Activated naive CD4-positive, alpha-beta T cell treated with Interleukin-2 at 50 U/mL for 16 hours (primary cell): ENCODE measurements at regions not wholly inside any gene's neighbourhood (a gene's known extent, or its start where the extent isn't known, plus 50 kb on each side); places are given as distances from the start of the nearest gene placed in this dataset.
"Not testable (repeated sequence)": the region's sequence is repeated elsewhere in the genome, so short reads cannot be mapped to it uniquely, and the experiment has no call there.

Experiments
- DNase-seq: peaks from one replicate; pipeline ENCODE4 v3.0.0-alpha.2; 2020

GRCh38 chr5:116799401-116799800 is 224.8 kb upstream of the SEMA6A start:
- no peak for DNase-seq

GRCh38 chr5:116795189-116795588 is 220.6 kb upstream of the SEMA6A start:
- no peak for DNase-seq

GRCh38 chr5:116789522-116789921 is 214.9 kb upstream of the SEMA6A start:
- no peak for DNase-seq

DNA sequence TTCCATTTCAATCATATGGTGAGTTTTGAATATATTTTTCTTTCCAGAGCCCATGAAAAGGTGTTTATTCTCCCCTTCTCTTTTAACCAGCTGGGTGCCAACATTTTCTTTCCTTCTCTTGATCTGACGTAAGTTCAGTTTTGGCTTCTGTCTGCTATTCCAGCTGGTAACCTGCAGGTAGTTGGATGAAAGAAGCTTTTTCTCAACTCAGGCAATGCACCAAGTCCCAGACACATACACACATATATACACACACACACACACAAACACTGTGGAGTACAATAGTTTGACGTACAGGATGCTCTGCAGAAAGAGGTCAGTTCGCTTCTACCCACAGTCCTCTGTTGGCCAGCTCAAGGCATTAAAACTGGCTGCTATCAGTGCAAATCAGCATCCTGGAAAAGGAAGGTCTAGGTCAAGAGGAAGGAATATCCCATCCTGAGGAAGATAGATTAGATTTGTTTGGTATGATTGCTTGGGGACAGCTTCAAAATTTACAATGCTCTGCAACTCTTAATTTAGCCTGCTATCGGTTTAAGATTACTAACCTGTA is 214.3 kb upstream of the SEMA6A start:
- DNase-seq: no peak

- DNase-seq: no peak
Measured at GRCh38 chr5:116787570-116787969, 212.9 kb upstream of the SEMA6A start.

- DNase-seq: no peak
Measured at GRCh38 chr5:116785106-116785505, 210.5 kb upstream of the SEMA6A start.

GRCh38 chr5:116779846-116780245 is 205.2 kb upstream of the SEMA6A start:
- no peak for DNase-seq

GRCh38 chr5:116778651-116779280 is 204.1 kb upstream of the SEMA6A start:
- DNase-seq: no peak

DNA sequence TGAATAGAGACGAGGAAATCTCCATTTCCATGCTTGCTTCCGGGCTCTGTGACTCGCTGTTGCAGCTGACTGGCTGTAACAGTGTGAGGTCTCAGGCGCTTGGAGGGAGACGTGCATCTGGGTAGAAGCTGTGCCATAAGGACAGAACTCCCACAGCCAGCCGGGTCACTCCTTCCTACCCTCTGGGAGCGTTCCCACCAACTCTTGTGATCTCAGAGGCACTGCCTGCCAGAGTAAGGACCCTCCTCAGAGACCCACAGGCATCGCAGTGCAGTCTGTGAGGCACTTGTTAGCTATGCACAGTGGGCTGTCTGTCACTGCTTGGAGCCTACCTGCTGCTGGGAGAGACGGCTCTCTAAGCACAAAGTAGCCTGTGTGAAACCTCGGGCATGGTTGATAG is 203.4 kb upstream of the SEMA6A start:
- no peak for DNase-seq

DNA sequence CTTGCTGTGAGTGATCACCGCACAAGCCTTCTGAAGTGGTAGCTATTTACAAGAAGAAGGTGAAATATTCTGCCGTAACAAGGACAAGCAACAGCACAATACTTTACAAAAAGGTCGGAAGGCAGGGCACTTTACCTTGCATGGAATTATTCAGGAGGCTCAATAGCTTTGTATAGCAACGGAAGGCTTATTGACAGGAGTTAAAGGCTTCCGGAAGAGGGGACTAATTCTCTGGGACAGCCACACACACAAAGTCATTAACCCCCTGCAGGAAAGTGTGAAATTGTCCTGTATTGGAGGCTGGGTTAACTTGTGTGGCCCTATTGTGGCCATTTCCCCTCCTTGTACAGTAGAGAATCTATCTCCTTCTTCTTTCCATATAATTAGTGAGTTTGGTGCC is 199.3 kb upstream of the SEMA6A start:
- DNase-seq: no peak

DNA sequence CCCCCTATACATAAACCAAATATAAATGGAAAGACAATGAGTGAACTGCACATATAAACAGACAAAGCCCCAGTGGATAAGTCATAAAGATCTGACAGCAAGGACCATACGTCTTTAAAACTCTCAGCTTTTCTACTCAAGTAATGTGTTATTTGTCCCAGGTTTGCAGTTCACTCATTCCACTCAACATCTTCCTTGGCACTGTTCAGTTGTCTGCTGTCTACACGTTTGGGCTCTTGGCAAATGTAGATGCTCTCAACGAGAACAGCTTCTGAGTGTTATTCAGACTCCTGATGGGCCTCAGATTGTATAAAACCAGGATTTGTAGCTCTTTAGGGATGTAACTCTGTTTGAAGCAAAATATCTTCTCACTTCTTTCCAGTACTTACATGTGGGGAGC is 198.2 kb upstream of the SEMA6A start:
- DNase-seq: no peak

- DNase-seq: no peak
Measured at GRCh38 chr5:116772152-116772501, 197.5 kb upstream of the SEMA6A start.

DNA sequence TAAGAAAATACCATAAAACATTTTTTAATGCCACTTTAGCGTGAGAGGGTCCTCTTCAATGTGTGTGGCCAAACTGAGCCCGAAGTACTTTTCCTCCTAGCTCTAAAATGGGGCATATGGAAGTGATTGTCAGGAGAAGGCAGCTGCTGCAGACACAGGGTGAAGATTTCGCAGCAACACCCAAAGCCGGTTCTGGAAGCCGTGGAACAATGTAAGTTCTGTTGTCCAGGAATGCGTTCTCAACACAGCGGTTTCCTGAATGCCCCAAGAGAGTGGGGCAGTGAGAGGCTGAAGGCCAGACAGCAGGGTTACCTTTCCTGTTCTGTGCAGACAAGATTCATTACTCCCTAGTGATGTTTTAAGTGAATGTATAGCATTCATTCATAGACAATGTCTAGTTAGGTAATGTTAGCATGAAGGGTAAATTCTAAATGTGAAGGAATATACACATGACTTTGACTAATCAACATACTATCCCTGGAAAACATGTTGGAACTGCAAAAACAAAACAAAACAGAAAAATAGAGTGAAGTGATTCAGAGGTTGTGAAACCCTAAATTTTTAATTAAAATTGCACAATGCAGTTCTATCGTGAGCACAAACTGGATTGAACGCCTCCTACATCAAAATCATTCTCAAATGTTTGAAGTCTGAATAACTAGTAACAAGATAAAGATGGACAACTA is 197.0 kb upstream of the SEMA6A start:
- no peak for DNase-seq

- not testable (repeated sequence) for DNase-seq
Measured at GRCh38 chr5:116769953-116770352, 195.3 kb upstream of the SEMA6A start.

- DNase-seq: no peak
Measured at GRCh38 chr5:116769470-116769869, 194.8 kb upstream of the SEMA6A start.

DNA sequence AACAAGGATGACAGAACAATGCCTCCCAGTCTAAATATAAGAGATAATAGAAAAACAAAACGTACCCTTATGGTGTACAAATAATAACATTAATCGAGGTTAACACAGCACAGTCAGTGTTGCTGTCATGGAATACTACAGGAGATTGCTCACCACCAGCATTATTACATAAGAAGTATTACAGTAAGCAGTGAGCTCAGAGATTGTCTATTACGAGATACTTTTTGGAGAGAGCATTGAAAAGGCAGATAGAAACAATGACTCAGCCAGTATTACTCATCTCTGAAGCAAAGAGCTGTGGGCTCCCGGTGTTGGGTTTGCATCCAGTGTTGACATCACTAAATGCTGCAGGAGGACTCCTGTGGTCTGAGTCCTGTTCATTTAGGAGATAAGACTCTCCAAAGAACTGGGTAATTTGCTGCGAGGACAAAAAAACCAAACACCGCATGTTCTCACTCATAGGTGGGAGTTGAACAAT is 191.9 kb upstream of the SEMA6A start:
- no peak for DNase-seq

DNA sequence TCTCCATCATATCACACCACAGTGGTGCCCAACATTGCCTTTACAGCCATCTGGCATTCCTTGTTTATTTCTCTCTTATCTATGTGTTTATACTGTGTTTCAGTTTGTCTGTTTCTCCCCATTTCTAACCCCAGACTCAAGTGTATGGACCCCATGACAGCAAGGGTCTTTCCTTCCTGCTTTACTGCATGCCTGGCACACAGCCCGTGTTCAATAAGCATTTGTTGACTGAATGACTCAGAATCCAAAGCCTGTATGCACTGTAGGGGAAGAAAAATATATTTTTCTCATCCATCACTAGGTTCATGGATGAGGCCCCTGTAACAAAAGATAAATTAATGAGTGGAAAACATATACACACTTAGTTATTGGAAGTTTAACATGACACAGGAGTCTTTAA is 190.8 kb upstream of the SEMA6A start:
- DNase-seq: no peak

DNA sequence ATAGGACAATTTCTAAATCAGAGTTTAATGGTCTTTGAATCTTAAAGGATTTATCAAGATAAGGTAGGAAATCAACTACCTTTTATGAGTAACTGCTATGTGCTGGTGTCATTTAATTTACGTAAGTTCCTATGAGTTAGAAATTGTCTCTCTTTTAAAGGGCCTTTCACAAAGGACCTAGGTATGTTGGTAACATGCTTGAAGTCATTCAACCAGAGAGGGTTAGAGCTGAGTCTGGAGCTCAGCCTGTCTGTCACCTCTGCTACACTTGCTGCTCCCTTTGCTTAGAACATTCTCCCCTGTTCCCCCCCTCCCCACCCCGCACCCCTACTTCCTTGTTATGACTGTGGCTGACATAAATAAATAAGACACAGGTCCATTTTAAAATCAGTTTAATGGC is 190.3 kb upstream of the SEMA6A start:
- no peak for DNase-seq

GRCh38 chr5:116763987-116764866 is 189.6 kb upstream of the SEMA6A start:
- no peak for DNase-seq

DNA sequence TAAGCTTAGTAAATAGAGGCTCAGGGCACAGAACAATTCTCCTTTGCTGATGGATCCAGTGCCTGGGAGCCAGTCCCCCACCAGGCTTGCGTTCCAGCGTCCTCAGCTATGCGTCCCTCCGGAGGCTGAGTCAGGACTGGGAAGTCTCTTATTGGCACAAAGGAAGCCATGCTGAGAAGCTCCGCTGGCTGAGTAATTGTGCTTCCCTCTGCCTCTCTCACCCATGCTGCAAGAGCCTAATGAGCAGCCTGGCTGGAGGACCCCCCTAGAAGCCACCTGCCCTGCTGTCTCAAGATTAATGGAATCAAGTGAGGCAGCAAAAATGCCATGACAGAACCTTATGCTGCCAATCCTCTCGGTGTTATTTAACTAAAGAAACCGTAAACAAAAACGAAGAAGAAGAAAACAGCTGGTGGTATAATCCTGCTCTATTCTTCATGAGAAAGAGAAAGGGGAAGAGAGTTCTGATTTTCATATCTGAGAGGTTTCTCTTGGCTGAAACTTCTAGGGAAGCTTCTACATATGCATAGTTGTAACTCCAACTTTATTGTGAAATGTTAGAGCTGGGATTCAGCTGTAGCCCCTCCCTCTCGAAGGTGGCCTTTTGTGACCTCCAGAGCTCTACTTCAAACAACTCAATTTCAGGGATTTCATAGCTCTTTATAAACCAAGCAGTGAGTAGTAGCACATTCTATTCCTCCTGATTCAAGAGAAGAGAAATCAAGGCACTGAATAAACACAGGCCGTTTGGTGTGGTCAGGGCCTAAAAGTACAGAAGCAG is 185.4 kb upstream of the SEMA6A start:
- DNase-seq: no peak

GRCh38 chr5:116757326-116757725 is 182.7 kb upstream of the SEMA6A start:
- DNase-seq: no peak

- DNase-seq: no peak
Measured at GRCh38 chr5:116756531-116756930, 181.9 kb upstream of the SEMA6A start.

GRCh38 chr5:116754556-116754955 is 179.9 kb upstream of the SEMA6A start:
- no peak for DNase-seq
